B cell (primary cell): ENCODE measurements at regions not wholly inside any gene's neighbourhood (a gene's known extent, or its start where the extent isn't known, plus 50 kb on each side); places are given as distances from the start of the nearest gene placed in this dataset.

Experiments
- ATAC-seq: fragments of 200-7000 bp; cut with Tn5 transposase; one replicate; pipeline ENCODE4 v1.10.0; 2021; ENCODE audit warnings: low read depth, mild to moderate bottlenecking, moderate number of reproducible peaks, moderate library complexity
- CTCF ChIA-PET: fragments of 350-600 bp; sonication (Branson Sonifier 250); formaldehyde crosslinking; loops from one replicate; lab custom pipeline; 2021; ENCODE audit warnings: antibody characterized with exemption, inconsistent platforms; lab: Charles Lee
- POLR2A ChIA-PET: fragments of 350-600 bp; sonication (Branson Sonifier 250); formaldehyde crosslinking; loops from one replicate; lab custom pipeline; 2021; ENCODE audit warnings: antibody characterized with exemption; lab: Charles Lee
- DNase-seq: peaks from one replicate; pipeline ENCODE4 v3.0.0; 2013
- H2AFZ ChIP-seq: 2 replicates; pipeline ENCODE4 v1.6.1; 2012; ENCODE audit warnings: mild to moderate bottlenecking, low read depth, low read length; ENCODE audit not compliant: insufficient read depth, poor library complexity, severe bottlenecking
- H3K27ac ChIP-seq, 2 donors: 1 replicate in 1 of 2; 2 replicates in 1 of 2; pipeline ENCODE4 v1.5.1; 2012 to 2013; ENCODE audit warnings: low read length in 2 of 2, mild to moderate bottlenecking in 2 of 2, moderate library complexity in 1 of 2
- H3K27me3 ChIP-seq, 4 experiments: fragments of 200-600 bp in 1 of 4; sonication (generic) in 1 of 4; replicated peaks in 1 of 4; 1 replicate in 2 of 4; 2 replicates in 2 of 4; pipeline versions ENCODE4 v1.6.1 to v1.7.0; 2013 to 2016; ENCODE audit warnings: low read length in 3 of 4, mild to moderate bottlenecking in 2 of 4, mixed read lengths in 1 of 4, moderate library complexity in 1 of 4; ENCODE audit not compliant: insufficient read depth in 4 of 4, control insufficient read depth in 3 of 4; ENCODE audit errors: control extremely low read depth in 1 of 4
- H3K36me3 ChIP-seq, 2 experiments: replicated peaks in 1 of 2; 1 replicate in 1 of 2; 2 replicates in 1 of 2; pipeline versions ENCODE4 v1.6.1 to v1.7.1; 2013; ENCODE audit warnings: low read length in 1 of 2; ENCODE audit not compliant: insufficient read depth in 2 of 2, control insufficient read depth in 1 of 2; ENCODE audit errors: control extremely low read depth in 1 of 2, extremely low read depth in 1 of 2
- H3K4me1 ChIP-seq, 2 donors: fragments of 200-600 bp in 1 of 2; sonication (generic) in 1 of 2; 1 replicate in 1 of 2; 2 replicates in 1 of 2; pipeline versions ENCODE4 v1.5.1 to v1.6.1; 2013 to 2017; ENCODE audit warnings: low read length in 2 of 2; ENCODE audit not compliant: control insufficient read depth in 2 of 2, insufficient read depth in 2 of 2
- H3K4me2 ChIP-seq: replicated peaks from 2 replicates; pipeline ENCODE3; 2012; ENCODE audit warnings: mild to moderate bottlenecking, low read depth, low read length; ENCODE audit not compliant: poor library complexity, severe bottlenecking
- H3K4me3 ChIP-seq, 5 experiments: fragments of 200-600 bp in 1 of 5; sonication (generic) in 1 of 5; 1 replicate in 3 of 5; 2 replicates in 2 of 5; pipeline versions ENCODE4 v1.5.1 to v1.7.0; 2011 to 2016; ENCODE audit warnings: low read length in 4 of 5, mild to moderate bottlenecking in 4 of 5, low read depth in 2 of 5, control low read depth in 1 of 5, moderate library complexity in 1 of 5; ENCODE audit not compliant: insufficient read depth in 1 of 5; ENCODE audit errors: control extremely low read depth in 1 of 5, extremely low read depth in 1 of 5
- H3K79me2 ChIP-seq: fragments of 200-600 bp; sonication (generic); one replicate; pipeline ENCODE4 v1.6.0; 2016; ENCODE audit warnings: low read length; ENCODE audit not compliant: control insufficient read depth, insufficient read depth
- H3K9ac ChIP-seq: fragments of 200-600 bp; sonication (generic); 2 replicates; pipeline ENCODE4 v1.6.1; 2017; ENCODE audit warnings: mild to moderate bottlenecking, low read length, moderate library complexity
- H3K9me3 ChIP-seq, 3 donors: one replicate each; pipeline versions ENCODE4 v1.6.1 to v1.7.1; 2013; ENCODE audit warnings: low read length in 2 of 3; ENCODE audit not compliant: control insufficient read depth in 2 of 3, insufficient read depth in 1 of 3; ENCODE audit errors: control extremely low read depth in 1 of 3
- H4K20me1 ChIP-seq: 2 replicates; pipeline ENCODE4 v1.6.0; 2012; ENCODE audit warnings: mild to moderate bottlenecking, low read length; ENCODE audit not compliant: insufficient read depth, control insufficient read depth, poor library complexity, severe bottlenecking
- H3K27ac Mint-ChIP-seq: one replicate; pipeline ENCODE4 v1.8.0; 2021; ENCODE audit warnings: mixed read lengths
- H3K27me3 Mint-ChIP-seq: one replicate; pipeline ENCODE4 v1.8.0; 2021; ENCODE audit warnings: mixed read lengths
- H3K4me1 Mint-ChIP-seq: one replicate; pipeline ENCODE4 v1.8.0; 2021; ENCODE audit warnings: mixed read lengths
- H3K4me3 Mint-ChIP-seq: one replicate; pipeline ENCODE4 v1.8.0; 2021; ENCODE audit warnings: mixed read lengths
- H3K9me3 Mint-ChIP-seq: one replicate; pipeline ENCODE4 v1.8.0; 2022; ENCODE audit warnings: mixed read lengths; ENCODE audit not compliant: insufficient read depth
- EZH2 ChIP-seq: IDR thresholded peaks from 2 replicates; pipeline ENCODE4 v1.6.1; 2012; ENCODE audit warnings: borderline replicate concordance, low read depth, mild to moderate bottlenecking, moderate library complexity, low read length; ENCODE audit not compliant: insufficient read depth, poor library complexity, severe bottlenecking
- WGBS: methylation state at CpG from one replicate; pipeline ENCODE4 v1.1.5; 2013; ENCODE audit warnings: missing lambda C conversion rate; ENCODE audit not compliant: insufficient coverage; 5-methylcytosine and 5-hydroxymethylcytosine counted together
- intact Hi-C: fragments of 100-400 bp; cut with micrococcal nuclease; formaldehyde crosslinking; loops from one replicate; pipeline ENCODE4 v1.10.0; 2022
- TF ChIP-seq, protein P1 (sequence below): fragments of 200-600 bp; IDR thresholded peaks from one replicate; pipeline ENCODE4 v1.8.0; 2022; ENCODE audit warnings: antibody characterized with exemption, mild to moderate bottlenecking

DNA sequence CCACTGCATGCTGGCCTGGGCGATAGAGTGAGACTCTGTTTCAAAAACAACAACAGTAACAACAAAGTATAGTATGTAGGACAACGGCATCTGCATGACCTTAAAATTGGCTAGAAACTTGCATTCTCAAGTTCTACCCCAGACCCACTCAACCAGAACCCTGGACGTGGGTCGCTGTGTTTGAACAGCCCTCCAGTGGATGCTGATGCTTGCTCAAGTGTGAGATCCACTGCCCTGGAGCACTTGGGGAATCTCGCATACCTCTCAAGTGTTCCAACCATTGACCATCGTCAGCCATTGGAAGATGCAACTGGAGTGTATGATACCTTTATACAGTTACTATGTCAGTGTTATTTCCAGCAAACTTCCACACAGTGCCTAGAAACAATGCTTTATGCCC is 435.9 kb downstream of the DCDC2C start:
- no peak overlapping the region for H3K4me2 ChIP-seq
- DNase-seq (no peak), ATAC-seq (no peak)
- no peak overlapping the region for H3K27ac Mint-ChIP-seq
- no peak overlapping the region for H2AFZ ChIP-seq
- no peaks in the 10 kb centered on the region for H3K4me1 ChIP-seq
- H3K79me2 ChIP-seq: no peaks in the 10 kb centered on the region
- TF ChIP-seq EZH2: no peak
- TF ChIP-seq, protein P1, sequence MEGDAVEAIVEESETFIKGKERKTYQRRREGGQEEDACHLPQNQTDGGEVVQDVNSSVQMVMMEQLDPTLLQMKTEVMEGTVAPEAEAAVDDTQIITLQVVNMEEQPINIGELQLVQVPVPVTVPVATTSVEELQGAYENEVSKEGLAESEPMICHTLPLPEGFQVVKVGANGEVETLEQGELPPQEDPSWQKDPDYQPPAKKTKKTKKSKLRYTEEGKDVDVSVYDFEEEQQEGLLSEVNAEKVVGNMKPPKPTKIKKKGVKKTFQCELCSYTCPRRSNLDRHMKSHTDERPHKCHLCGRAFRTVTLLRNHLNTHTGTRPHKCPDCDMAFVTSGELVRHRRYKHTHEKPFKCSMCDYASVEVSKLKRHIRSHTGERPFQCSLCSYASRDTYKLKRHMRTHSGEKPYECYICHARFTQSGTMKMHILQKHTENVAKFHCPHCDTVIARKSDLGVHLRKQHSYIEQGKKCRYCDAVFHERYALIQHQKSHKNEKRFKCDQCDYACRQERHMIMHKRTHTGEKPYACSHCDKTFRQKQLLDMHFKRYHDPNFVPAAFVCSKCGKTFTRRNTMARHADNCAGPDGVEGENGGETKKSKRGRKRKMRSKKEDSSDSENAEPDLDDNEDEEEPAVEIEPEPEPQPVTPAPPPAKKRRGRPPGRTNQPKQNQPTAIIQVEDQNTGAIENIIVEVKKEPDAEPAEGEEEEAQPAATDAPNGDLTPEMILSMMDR: no peak
- H3K27ac ChIP-seq: no peak overlapping the region
- H3K36me3 ChIP-seq: no peaks in the 10 kb centered on the region
- no peak overlapping the region for H3K9ac ChIP-seq
- no peaks in the 10 kb centered on the region for H4K20me1 ChIP-seq
- POLR2A ChIA-PET: no interaction called here
- peaks cover 0 to 4% (median 0%) of the 10 kb centered on the region in 3 donors for H3K9me3 ChIP-seq
- H3K9me3 Mint-ChIP-seq: no peaks in the 10 kb centered on the region
- intact Hi-C loops: no loop called here
- H3K4me3 ChIP-seq: no peak overlapping the region
- H3K27me3 ChIP-seq: no peaks in the 10 kb centered on the region
- H3K4me3 Mint-ChIP-seq: no peak overlapping the region
- CTCF ChIA-PET: no interaction called here
- no CpG with 5 or more reads among the region's 6 CpGs for WGBS
- H3K4me1 Mint-ChIP-seq: no peaks in the 10 kb centered on the region
- H3K27me3 Mint-ChIP-seq: no peaks in the 10 kb centered on the region

DNA sequence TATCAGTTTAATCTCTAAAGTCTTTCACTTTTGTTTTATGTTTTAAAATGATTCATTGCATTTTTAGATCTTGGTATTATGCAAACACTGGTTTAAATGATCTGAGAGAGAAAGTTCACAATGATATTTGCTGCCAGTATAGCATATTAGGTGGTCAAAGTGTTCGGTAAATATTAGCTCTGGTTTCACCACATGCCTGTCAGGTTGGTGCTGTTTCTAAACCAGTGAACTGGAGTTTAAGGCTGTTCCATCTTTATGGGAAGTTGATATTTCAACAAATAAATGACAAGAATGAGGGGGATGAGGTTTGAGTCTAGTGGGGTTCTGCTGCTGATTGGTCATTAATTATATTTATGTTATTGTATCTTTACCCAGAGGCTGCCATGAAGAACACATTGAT is 436.4 kb downstream of the DCDC2C start:
- Histone ChIP-seq H3K27me3 (no peaks in the 10 kb centered on the region), H3K79me2 (no peaks in the 10 kb centered on the region), H3K4me1 (no peaks in the 10 kb centered on the region), H3K9ac (no peak overlapping the region), H3K27ac (no peak overlapping the region), H3K9me3 (peaks cover 0 to 4% (median 0%) of the 10 kb centered on the region in 3 donors), H3K36me3 (no peaks in the 10 kb centered on the region), H3K4me2 (no peak overlapping the region), H2AFZ (no peak overlapping the region), H3K4me3 (no peak overlapping the region), H4K20me1 (no peaks in the 10 kb centered on the region)
- intact Hi-C loops: no loop called here
- no peak for ATAC-seq
- CTCF ChIA-PET: no interaction called here
- no peak overlapping the region for H3K27ac Mint-ChIP-seq
- no peak for TF ChIP-seq EZH2
- TF ChIP-seq, protein P1: no peak
- POLR2A ChIA-PET: no interaction called here
- H3K9me3 Mint-ChIP-seq: no peaks in the 10 kb centered on the region
- DNase-seq: no peak
- no peaks in the 10 kb centered on the region for H3K27me3 Mint-ChIP-seq
- H3K4me1 Mint-ChIP-seq: no peaks in the 10 kb centered on the region
- H3K4me3 Mint-ChIP-seq: no peak overlapping the region
- WGBS: no CpG with 5 or more reads among the region's 1 CpG
